AG09309 (cell line): ENCODE measurements at regions not wholly inside any gene's neighbourhood (a gene's known extent, or its start where the extent isn't known, plus 50 kb on each side); places are given as distances from the start of the nearest gene placed in this dataset.

Source experiments
- DNase-seq: peaks from one replicate; pipeline ENCODE4 v3.0.0-alpha.2; 2010; ENCODE audit warnings: low read depth
- H3K4me3 ChIP-seq: 2 replicates; pipeline ENCODE4 v1.5.1; 2011; ENCODE audit warnings: mild to moderate bottlenecking, low read depth, low read length, moderate library complexity; ENCODE audit not compliant: control insufficient read depth
- TF ChIP-seq, protein P1 (sequence below): IDR thresholded peaks from 2 replicates; pipeline ENCODE4 v1.5.1; 2011; ENCODE audit warnings: mild to moderate bottlenecking, low read depth, low read length, inconsistent platforms; ENCODE audit not compliant: insufficient read depth, control insufficient read depth; ENCODE audit errors: missing control alignments

DNA sequence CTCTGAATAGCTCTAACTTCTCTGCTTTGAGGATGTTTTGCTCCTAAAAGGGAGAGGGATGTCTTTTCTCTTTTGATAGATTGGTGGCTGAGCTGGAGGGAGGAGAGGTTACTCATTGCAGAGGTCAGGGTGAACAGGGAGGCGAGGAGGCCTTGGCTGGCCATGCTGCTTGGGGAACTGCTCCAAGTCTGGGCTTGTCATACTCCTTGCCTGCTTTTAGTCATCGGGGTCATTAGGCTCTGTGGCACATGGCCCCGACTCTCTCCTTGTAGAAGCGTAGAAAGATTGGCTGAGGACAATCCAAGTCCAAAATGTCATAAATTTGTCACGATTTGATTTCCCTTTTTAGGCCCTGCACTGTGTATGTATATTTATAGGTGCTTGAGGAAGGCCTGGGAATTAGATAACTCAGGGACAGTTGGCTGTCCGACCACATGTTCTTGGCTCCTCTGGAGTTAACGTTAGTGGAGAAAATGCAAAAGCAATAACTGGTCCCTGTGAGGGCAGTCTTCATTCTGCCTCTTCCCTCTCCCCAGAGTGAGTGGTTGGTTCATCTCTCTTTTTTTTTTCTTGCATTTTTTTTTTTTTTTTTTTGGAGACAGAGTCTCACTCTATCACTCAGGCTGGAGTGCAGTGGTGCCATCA lies 160.1 kb downstream of the SCP2D1 start:
- TF ChIP-seq, protein P1, sequence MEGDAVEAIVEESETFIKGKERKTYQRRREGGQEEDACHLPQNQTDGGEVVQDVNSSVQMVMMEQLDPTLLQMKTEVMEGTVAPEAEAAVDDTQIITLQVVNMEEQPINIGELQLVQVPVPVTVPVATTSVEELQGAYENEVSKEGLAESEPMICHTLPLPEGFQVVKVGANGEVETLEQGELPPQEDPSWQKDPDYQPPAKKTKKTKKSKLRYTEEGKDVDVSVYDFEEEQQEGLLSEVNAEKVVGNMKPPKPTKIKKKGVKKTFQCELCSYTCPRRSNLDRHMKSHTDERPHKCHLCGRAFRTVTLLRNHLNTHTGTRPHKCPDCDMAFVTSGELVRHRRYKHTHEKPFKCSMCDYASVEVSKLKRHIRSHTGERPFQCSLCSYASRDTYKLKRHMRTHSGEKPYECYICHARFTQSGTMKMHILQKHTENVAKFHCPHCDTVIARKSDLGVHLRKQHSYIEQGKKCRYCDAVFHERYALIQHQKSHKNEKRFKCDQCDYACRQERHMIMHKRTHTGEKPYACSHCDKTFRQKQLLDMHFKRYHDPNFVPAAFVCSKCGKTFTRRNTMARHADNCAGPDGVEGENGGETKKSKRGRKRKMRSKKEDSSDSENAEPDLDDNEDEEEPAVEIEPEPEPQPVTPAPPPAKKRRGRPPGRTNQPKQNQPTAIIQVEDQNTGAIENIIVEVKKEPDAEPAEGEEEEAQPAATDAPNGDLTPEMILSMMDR, result no peak
- no peak overlapping the region for H3K4me3 ChIP-seq
- DNase-seq, result no peak

GRCh38 chr20:18974660-18975059 lies 161.1 kb downstream of the SCP2D1 start:
- no peak for DNase-seq
- TF ChIP-seq, protein P1, result no peak
- H3K4me3 ChIP-seq, result no peak overlapping the region

GRCh38 chr20:18977441-18977840 lies 163.9 kb downstream of the SCP2D1 start:
- H3K4me3 ChIP-seq, result no peak overlapping the region
- no peak for DNase-seq
- TF ChIP-seq, protein P1, result no peak

- H3K4me3 ChIP-seq, result no peak overlapping the region
- no peak for DNase-seq
- TF ChIP-seq, protein P1, result no peak
Observed at GRCh38 chr20:18978311-18978710, 164.7 kb downstream of the SCP2D1 start.

DNA sequence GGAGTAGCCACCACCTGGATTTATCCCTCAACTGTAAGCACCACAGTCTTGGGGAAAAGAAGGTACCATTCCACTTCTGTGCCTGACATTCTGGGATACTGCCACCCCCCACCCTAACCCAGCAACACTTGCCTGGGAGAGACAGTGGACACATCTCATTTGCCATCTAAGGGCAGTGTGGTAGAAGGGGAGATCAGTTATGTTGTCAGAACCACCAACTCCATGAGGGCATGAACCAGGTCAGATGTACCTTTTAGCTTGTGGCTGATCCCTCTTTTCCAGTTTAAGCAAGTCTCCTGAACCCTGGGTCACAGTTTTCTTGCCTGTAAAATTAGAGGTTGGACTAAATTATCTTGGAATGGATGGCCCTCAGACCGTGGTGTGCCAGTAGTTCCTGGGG lies 165.5 kb downstream of the SCP2D1 start:
- no peak overlapping the region for H3K4me3 ChIP-seq
- DNase-seq, result no peak
- TF ChIP-seq, protein P1, result no peak

- DNase-seq, result no peak
- TF ChIP-seq, protein P1, result no peak
- H3K4me3 ChIP-seq, result no peak overlapping the region
Observed at GRCh38 chr20:18981962-18982539, 168.5 kb downstream of the SCP2D1 start.
